ENCODE measurements at regions not wholly inside any gene's neighbourhood (a gene's known extent, or its start where the extent isn't known, plus 50 kb on each side); places are given as distances from the start of the nearest gene placed in this dataset.

- TF ChIP-seq EZH2 (IDR thresholded peaks at IDR 0.05; ENCODE audit: low read length, missing control alignments), result no peak
- TF ChIP-seq, protein P1, sequence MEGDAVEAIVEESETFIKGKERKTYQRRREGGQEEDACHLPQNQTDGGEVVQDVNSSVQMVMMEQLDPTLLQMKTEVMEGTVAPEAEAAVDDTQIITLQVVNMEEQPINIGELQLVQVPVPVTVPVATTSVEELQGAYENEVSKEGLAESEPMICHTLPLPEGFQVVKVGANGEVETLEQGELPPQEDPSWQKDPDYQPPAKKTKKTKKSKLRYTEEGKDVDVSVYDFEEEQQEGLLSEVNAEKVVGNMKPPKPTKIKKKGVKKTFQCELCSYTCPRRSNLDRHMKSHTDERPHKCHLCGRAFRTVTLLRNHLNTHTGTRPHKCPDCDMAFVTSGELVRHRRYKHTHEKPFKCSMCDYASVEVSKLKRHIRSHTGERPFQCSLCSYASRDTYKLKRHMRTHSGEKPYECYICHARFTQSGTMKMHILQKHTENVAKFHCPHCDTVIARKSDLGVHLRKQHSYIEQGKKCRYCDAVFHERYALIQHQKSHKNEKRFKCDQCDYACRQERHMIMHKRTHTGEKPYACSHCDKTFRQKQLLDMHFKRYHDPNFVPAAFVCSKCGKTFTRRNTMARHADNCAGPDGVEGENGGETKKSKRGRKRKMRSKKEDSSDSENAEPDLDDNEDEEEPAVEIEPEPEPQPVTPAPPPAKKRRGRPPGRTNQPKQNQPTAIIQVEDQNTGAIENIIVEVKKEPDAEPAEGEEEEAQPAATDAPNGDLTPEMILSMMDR (conservative IDR thresholded peaks at IDR 0.05 in 1 of 2, IDR thresholded peaks at IDR 0.05 in 1 of 2; ENCODE audit: low read depth in 1 of 2, low read length in 2 of 2), result no peak
These were observed 182.5 kb upstream of the RAD23B start for GRCh38 chr9:107100591-107100990.
